Activated CD4-positive, alpha-beta memory T cell treated with anti-CD3 and anti-CD28 coated beads for 36 hours (primary cell): ENCODE measurements at regions not wholly inside any gene's neighbourhood (a gene's known extent, or its start where the extent isn't known, plus 50 kb on each side); places are given as distances from the start of the nearest gene placed in this dataset.

ENCODE experiments used
- CTCF ChIA-PET: fragments of 350-600 bp; sonication (Branson Sonifier 250); formaldehyde crosslinking; loops from one replicate; lab custom pipeline; 2021; ENCODE audit warnings: antibody characterized with exemption, inconsistent platforms; lab: Charles Lee
- POLR2A ChIA-PET: fragments of 350-600 bp; sonication (Branson Sonifier 250); formaldehyde crosslinking; loops from one replicate; lab custom pipeline; 2021; ENCODE audit warnings: antibody characterized with exemption; lab: Charles Lee
- DNase-seq: peaks from one replicate; pipeline ENCODE4 v3.0.0-alpha.2; 2020
- H3K27ac Mint-ChIP-seq: one replicate; pipeline ENCODE4 v1.8.0; 2021; ENCODE audit warnings: mixed read lengths
- H3K27me3 Mint-ChIP-seq: one replicate; pipeline ENCODE4 v1.8.0; 2021; ENCODE audit warnings: mixed read lengths
- H3K36me3 Mint-ChIP-seq: one replicate; pipeline ENCODE4 v1.8.0; 2021; ENCODE audit warnings: mixed read lengths
- H3K4me1 Mint-ChIP-seq: one replicate; pipeline ENCODE4 v1.8.0; 2021; ENCODE audit warnings: low read depth, mixed read lengths
- H3K4me3 Mint-ChIP-seq: one replicate; pipeline ENCODE4 v1.8.0; 2021; ENCODE audit warnings: mild to moderate bottlenecking, mixed read lengths
- H3K9me3 Mint-ChIP-seq: one replicate; pipeline ENCODE4 v1.8.0; 2021; ENCODE audit warnings: mixed read lengths
- intact Hi-C: fragments of 100-400 bp; cut with micrococcal nuclease; formaldehyde crosslinking; loops from one replicate; pipeline ENCODE4 v1.15.1; 2023

DNA sequence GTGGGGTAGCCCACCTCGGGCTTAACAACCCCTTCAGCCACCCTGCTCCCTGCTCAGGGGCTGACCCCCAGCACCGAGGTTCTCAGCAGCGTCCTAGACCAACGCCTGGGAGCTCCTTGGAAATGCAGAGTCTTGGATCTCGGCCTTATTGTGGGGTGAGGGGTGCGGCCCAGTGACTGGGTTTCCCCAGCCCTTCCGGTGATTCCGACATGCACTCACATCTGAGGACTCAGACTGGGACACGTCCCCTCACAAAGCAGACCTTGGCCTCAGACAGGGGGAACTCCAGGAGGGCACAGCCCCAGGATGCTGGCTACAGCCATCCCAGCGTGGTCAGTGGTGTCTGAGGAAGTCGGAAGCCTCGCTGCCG lies 117.7 kb downstream of the RFLNA start:
- Mint-ChIP-seq H3K36me3 (no peaks in the 10 kb centered on the region), H3K4me3 (no peak overlapping the region)
- intact Hi-C loops, result no loop called here

GRCh38 chr12:124411953-124412645 lies 117.2 kb downstream of the RFLNA start:
- Mint-ChIP-seq H3K27me3 (no peaks in the 10 kb centered on the region), H3K36me3 (no peaks in the 10 kb centered on the region), H3K27ac (no peak overlapping the region), H3K9me3 (no peaks in the 10 kb centered on the region), H3K4me1 (no peaks in the 10 kb centered on the region), H3K4me3 (no peak overlapping the region)
- DNase-seq, result no peak
- intact Hi-C loops, result no loop called here
- ChIA-PET CTCF (no interaction called here), POLR2A (no interaction called here)

More for the DNA sequence above, 117.7 kb downstream of the RFLNA start:
- no peak for DNase-seq
- Mint-ChIP-seq H3K27me3 (no peaks in the 10 kb centered on the region), H3K27ac (no peak overlapping the region), H3K9me3 (no peaks in the 10 kb centered on the region), H3K4me1 (no peaks in the 10 kb centered on the region)
- POLR2A ChIA-PET, result no interaction called here
- CTCF ChIA-PET, result no interaction called here

GRCh38 chr12:124411281-124411878 lies 116.5 kb downstream of the RFLNA start:
- CTCF ChIA-PET, result no interaction called here
- Mint-ChIP-seq H3K4me1 (no peaks in the 10 kb centered on the region), H3K9me3 (no peaks in the 10 kb centered on the region), H3K27ac (no peak overlapping the region), H3K27me3 (no peaks in the 10 kb centered on the region), H3K36me3 (no peaks in the 10 kb centered on the region), H3K4me3 (no peak overlapping the region)
- POLR2A ChIA-PET, result no interaction called here
- intact Hi-C loops, result no loop called here
- DNase-seq, result no peak

- H3K27me3 Mint-ChIP-seq, result no peaks in the 10 kb centered on the region
- DNase-seq, result no peak
- no peak overlapping the region for H3K4me3 Mint-ChIP-seq
- intact Hi-C loops, result no loop called here
- H3K36me3 Mint-ChIP-seq, result no peaks in the 10 kb centered on the region
- ChIA-PET POLR2A (no interaction called here), CTCF (no interaction called here)
- H3K9me3 Mint-ChIP-seq, result no peaks in the 10 kb centered on the region
- H3K27ac Mint-ChIP-seq, result no peak overlapping the region
- H3K4me1 Mint-ChIP-seq, result no peaks in the 10 kb centered on the region
These were observed 115.7 kb downstream of the RFLNA start for GRCh38 chr12:124410354-124411175.

DNA sequence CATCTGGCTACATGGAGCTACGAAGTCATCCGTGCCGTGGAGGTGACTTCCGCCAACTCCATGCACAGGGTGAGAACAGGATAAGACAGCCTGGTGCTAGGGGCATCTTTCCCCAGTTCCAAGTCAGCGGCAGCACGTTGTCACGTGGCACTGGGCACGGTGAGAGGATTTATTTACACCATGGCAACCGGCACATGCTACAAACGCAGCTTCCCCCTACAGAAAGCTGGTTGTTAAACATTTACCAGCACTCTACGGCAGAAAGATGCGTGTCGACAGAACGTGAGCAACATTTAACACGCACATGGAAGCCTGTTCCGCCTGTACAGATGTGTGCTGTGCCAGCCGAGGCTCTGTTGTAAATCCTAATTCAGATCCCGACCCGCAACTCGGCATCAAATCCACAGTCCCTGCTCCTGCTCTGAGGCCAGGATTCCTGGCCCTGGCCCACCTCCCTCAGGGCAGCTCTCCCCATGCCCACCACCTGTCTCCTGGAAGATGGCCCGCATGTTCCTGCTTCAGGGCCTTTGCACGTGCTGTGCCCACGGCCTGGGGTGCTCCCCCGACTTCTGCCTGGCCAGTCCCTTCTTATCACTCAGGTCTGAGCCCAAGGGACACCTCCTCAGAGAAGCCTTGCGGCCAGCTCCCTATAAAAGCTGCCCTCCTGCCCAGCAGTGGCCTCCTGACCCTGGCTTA lies 114.1 kb downstream of the RFLNA start:
- ChIA-PET CTCF (no interaction called here), POLR2A (no interaction called here)
- Mint-ChIP-seq H3K36me3 (no peaks in the 10 kb centered on the region), H3K9me3 (no peaks in the 10 kb centered on the region), H3K4me1 (no peaks in the 10 kb centered on the region), H3K4me3 (no peak overlapping the region), H3K27me3 (no peaks in the 10 kb centered on the region), H3K27ac (no peak overlapping the region)
- intact Hi-C loops, result no loop called here
- DNase-seq, result no peak

GRCh38 chr12:124407074-124407473 lies 112.2 kb downstream of the RFLNA start:
- Mint-ChIP-seq H3K9me3 (no peaks in the 10 kb centered on the region), H3K36me3 (no peaks in the 10 kb centered on the region), H3K4me1 (peaks cover 2% of the 10 kb centered on the region), H3K27ac (no peak overlapping the region), H3K27me3 (no peaks in the 10 kb centered on the region), H3K4me3 (no peak overlapping the region)
- ChIA-PET CTCF (no interaction called here), POLR2A (no interaction called here)
- no peak for DNase-seq
- intact Hi-C loops, result no loop called here

DNA sequence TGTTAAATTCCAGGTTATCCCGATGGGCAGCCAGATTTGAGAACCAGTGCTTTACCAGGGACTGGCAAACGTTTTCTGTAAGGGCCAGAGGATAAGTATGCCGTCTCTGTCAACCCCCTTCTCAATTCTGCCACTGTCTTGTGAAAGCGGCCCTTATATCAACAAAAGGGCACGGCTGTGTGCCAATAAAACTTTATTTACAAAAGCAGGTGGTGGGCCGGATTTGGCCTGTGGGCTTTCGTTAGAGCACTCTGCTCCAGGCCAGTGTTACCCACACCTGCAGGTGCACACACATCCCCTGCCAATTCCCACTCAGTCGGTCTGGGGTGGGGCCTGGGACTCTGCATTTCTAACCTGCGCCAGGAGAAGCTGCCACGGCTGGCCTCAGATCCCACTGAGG lies 111.2 kb downstream of the RFLNA start:
- no peaks in the 10 kb centered on the region for H3K27me3 Mint-ChIP-seq
- H3K27ac Mint-ChIP-seq, result no peak overlapping the region
- H3K9me3 Mint-ChIP-seq, result no peaks in the 10 kb centered on the region
- POLR2A ChIA-PET, result no interaction called here
- CTCF ChIA-PET, result no interaction called here
- intact Hi-C loops, result no loop called here
- peaks cover 2% of the 10 kb centered on the region for H3K4me1 Mint-ChIP-seq
- no peak overlapping the region for H3K4me3 Mint-ChIP-seq
- H3K36me3 Mint-ChIP-seq, result peaks cover 3% of the 10 kb centered on the region
- DNase-seq, result no peak

DNA sequence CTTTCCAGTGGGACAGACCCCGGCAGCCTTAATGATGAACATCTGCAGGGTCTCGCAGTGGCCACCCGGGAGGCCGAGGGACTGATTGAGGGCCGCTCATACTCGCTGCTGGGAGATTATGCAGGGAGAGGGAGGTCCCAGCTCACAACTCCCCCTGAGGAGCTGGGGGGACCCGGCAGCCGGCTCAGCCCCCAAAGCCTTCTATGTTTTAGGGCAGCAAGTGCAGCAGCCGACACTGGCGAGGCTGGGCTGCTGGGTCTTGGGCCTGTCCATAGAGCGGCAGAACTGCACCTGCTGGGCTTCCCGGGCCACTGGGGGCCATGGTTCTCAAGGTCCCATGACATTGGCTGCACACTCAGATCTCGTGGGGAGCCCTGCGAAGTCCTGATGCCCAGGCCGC lies 110.7 kb downstream of the RFLNA start:
- Mint-ChIP-seq H3K36me3 (peaks cover 3% of the 10 kb centered on the region), H3K4me1 (peaks cover 2% of the 10 kb centered on the region), H3K4me3 (no peak overlapping the region), H3K27me3 (no peaks in the 10 kb centered on the region), H3K27ac (no peak overlapping the region), H3K9me3 (no peaks in the 10 kb centered on the region)
- intact Hi-C loops, result no loop called here
- no peak for DNase-seq
- CTCF ChIA-PET, result no interaction called here
- POLR2A ChIA-PET, result no interaction called here

GRCh38 chr12:124405151-124405550 lies 110.3 kb downstream of the RFLNA start:
- H3K9me3 Mint-ChIP-seq, result no peaks in the 10 kb centered on the region
- no peak overlapping the region for H3K27ac Mint-ChIP-seq
- POLR2A ChIA-PET, result no interaction called here
- CTCF ChIA-PET, result no interaction called here
- DNase-seq, result no peak
- intact Hi-C loops, result no loop called here
- H3K27me3 Mint-ChIP-seq, result no peaks in the 10 kb centered on the region
- peaks cover 3% of the 10 kb centered on the region for H3K36me3 Mint-ChIP-seq
- no peak overlapping the region for H3K4me3 Mint-ChIP-seq
- H3K4me1 Mint-ChIP-seq, result peaks cover 2% of the 10 kb centered on the region

DNA sequence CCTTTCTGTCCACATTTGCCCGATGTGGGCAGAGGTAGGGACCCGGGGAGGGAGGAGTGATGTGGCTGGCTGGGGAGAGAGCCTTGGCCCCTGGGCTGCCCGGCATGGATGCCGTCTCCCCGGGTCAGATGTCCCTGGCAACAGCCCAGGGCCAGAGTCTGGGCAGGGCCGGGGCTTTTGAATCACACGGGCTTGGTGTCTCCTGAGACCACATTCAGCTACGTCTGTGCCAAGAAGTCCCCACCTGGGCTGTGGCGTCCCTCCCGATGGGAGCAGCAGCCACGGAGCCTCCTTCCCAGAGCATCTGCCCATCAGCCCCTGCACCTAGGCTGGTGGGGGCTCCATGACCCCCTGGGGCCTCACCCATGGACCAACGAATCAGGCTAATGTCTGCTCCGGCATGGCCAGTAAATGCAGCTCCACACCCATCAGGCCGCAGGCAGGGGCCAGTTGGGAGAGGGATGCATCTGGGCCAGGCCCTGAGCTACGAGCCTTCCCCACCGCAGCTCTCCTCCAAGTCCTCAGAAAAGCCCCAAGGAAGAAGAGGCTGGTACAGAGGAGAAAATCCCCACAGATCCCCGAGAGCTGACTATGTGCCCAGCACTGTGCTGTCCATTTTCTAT lies 109.4 kb downstream of the RFLNA start:
- Mint-ChIP-seq H3K4me1 (peaks cover 2% of the 10 kb centered on the region), H3K9me3 (no peaks in the 10 kb centered on the region), H3K36me3 (peaks cover 4% of the 10 kb centered on the region), H3K27ac (no peak overlapping the region), H3K4me3 (no peak overlapping the region), H3K27me3 (no peaks in the 10 kb centered on the region)
- no peak for DNase-seq
- ChIA-PET POLR2A (no interaction called here), CTCF (no interaction called here)
- intact Hi-C loops, result no loop called here

DNA sequence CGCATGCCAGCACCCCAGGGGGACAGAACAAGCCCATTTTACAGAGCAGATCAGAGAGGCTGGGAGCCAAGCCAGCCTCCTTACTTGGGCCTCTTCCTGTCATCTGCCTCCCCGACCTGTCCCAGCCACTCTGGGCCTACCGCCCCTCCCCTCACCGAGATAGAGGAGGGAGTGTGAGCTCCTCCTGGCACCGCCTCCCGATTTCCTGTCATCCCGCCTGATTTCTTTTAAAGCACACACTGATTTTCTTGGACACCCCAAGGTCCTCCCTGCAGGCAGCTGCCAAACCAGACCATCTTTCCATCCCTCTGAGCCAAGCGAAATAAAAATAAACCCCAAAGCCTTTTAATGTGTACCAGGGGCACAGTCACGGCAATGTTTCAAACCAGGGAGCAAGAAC lies 108.4 kb downstream of the RFLNA start:
- ChIA-PET POLR2A (no interaction called here), CTCF (no interaction called here)
- Mint-ChIP-seq H3K27ac (peak overlapping the region; percentile 19), H3K36me3 (peaks cover 4% of the 10 kb centered on the region), H3K9me3 (no peaks in the 10 kb centered on the region), H3K4me1 (peaks cover 2% of the 10 kb centered on the region), H3K27me3 (no peaks in the 10 kb centered on the region), H3K4me3 (no peak overlapping the region)
- intact Hi-C loops, result no loop called here
- DNase-seq, result no peak
